ENCODE measurements at regions not wholly inside any gene's neighbourhood (a gene's known extent, or its start where the extent isn't known, plus 50 kb on each side); places are given as distances from the start of the nearest gene placed in this dataset.

DNA sequence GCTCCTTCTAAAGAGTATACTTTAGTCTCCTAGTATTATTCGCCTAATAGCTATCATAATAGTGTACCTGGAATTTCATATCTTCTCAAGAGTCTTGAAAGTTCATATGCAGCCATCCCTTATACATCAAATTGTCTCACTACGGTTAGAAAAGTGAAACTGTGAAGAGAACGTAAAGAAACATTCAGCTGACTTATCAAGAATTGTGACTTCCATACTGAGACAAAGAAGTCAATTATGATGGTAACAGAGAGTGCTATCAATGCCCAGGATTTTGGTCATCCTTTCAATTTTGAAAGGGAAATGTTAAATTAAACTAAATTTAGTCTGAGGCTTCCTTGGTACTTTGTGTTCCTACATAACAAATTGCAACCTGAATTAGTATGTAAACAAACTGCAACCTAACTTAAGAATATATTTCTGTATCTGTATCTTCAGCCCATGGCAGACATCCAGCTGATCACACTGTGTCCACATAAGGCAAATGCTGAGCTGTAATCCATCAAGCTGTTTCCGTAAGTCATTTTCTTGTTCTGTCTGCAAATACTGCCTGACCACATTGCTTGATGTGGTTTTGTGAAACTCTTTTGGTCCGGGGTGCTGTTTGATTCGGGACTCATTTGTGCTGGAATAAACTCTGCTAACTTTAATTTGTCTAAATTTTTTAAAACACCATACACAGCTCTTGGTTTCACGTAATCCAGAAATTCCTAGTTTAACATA is 469.6 kb downstream of the SI start:
- TF ChIP-seq, protein P1, sequence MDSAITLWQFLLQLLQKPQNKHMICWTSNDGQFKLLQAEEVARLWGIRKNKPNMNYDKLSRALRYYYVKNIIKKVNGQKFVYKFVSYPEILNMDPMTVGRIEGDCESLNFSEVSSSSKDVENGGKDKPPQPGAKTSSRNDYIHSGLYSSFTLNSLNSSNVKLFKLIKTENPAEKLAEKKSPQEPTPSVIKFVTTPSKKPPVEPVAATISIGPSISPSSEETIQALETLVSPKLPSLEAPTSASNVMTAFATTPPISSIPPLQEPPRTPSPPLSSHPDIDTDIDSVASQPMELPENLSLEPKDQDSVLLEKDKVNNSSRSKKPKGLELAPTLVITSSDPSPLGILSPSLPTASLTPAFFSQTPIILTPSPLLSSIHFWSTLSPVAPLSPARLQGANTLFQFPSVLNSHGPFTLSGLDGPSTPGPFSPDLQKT (IDR thresholded peaks at IDR 0.05; ENCODE audit: borderline replicate concordance, low read depth, low read length), result no peak
- TF ChIP-seq, protein P2, sequence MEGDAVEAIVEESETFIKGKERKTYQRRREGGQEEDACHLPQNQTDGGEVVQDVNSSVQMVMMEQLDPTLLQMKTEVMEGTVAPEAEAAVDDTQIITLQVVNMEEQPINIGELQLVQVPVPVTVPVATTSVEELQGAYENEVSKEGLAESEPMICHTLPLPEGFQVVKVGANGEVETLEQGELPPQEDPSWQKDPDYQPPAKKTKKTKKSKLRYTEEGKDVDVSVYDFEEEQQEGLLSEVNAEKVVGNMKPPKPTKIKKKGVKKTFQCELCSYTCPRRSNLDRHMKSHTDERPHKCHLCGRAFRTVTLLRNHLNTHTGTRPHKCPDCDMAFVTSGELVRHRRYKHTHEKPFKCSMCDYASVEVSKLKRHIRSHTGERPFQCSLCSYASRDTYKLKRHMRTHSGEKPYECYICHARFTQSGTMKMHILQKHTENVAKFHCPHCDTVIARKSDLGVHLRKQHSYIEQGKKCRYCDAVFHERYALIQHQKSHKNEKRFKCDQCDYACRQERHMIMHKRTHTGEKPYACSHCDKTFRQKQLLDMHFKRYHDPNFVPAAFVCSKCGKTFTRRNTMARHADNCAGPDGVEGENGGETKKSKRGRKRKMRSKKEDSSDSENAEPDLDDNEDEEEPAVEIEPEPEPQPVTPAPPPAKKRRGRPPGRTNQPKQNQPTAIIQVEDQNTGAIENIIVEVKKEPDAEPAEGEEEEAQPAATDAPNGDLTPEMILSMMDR (tag by site-specific recombination; IDR thresholded peaks at IDR 0.05), result no peak
- TF ChIP-seq, protein P3, sequence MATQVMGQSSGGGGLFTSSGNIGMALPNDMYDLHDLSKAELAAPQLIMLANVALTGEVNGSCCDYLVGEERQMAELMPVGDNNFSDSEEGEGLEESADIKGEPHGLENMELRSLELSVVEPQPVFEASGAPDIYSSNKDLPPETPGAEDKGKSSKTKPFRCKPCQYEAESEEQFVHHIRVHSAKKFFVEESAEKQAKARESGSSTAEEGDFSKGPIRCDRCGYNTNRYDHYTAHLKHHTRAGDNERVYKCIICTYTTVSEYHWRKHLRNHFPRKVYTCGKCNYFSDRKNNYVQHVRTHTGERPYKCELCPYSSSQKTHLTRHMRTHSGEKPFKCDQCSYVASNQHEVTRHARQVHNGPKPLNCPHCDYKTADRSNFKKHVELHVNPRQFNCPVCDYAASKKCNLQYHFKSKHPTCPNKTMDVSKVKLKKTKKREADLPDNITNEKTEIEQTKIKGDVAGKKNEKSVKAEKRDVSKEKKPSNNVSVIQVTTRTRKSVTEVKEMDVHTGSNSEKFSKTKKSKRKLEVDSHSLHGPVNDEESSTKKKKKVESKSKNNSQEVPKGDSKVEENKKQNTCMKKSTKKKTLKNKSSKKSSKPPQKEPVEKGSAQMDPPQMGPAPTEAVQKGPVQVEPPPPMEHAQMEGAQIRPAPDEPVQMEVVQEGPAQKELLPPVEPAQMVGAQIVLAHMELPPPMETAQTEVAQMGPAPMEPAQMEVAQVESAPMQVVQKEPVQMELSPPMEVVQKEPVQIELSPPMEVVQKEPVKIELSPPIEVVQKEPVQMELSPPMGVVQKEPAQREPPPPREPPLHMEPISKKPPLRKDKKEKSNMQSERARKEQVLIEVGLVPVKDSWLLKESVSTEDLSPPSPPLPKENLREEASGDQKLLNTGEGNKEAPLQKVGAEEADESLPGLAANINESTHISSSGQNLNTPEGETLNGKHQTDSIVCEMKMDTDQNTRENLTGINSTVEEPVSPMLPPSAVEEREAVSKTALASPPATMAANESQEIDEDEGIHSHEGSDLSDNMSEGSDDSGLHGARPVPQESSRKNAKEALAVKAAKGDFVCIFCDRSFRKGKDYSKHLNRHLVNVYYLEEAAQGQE (tag by site-specific recombination; IDR thresholded peaks at IDR 0.05), result no peak
- TF ChIP-seq, protein P4, sequence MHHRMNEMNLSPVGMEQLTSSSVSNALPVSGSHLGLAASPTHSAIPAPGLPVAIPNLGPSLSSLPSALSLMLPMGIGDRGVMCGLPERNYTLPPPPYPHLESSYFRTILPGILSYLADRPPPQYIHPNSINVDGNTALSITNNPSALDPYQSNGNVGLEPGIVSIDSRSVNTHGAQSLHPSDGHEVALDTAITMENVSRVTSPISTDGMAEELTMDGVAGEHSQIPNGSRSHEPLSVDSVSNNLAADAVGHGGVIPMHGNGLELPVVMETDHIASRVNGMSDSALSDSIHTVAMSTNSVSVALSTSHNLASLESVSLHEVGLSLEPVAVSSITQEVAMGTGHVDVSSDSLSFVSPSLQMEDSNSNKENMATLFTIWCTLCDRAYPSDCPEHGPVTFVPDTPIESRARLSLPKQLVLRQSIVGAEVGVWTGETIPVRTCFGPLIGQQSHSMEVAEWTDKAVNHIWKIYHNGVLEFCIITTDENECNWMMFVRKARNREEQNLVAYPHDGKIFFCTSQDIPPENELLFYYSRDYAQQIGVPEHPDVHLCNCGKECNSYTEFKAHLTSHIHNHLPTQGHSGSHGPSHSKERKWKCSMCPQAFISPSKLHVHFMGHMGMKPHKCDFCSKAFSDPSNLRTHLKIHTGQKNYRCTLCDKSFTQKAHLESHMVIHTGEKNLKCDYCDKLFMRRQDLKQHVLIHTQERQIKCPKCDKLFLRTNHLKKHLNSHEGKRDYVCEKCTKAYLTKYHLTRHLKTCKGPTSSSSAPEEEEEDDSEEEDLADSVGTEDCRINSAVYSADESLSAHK (tag by site-specific recombination; IDR thresholded peaks at IDR 0.05), result no peak
- TF ChIP-seq ZNF747 (tag by site-specific recombination; IDR thresholded peaks at IDR 0.05), result no peak
- no peak for TF ChIP-seq KLF9 (tag by site-specific recombination; IDR thresholded peaks at IDR 0.05; ENCODE audit: low read depth)
- TF ChIP-seq ZBTB21 (tag by site-specific recombination; IDR thresholded peaks at IDR 0.05), result no peak
- no peak for TF ChIP-seq ZNF549 (tag by site-specific recombination; IDR thresholded peaks at IDR 0.05)
- no peak for TF ChIP-seq ZBTB7A (tag by site-specific recombination; IDR thresholded peaks at IDR 0.05; ENCODE audit: low read depth)

Data from HEK293 (cell line).